HG03565 (cell line): ENCODE measurements at regions not wholly inside any gene's neighbourhood (a gene's known extent, or its start where the extent isn't known, plus 50 kb on each side); places are given as distances from the start of the nearest gene placed in this dataset.

Experiments
- ATAC-seq: cut with Tn5 transposase; IDR thresholded peaks from one replicate; pipeline ENCODE4 v1.9.1; 2021; ENCODE audit warnings: mild to moderate bottlenecking, moderate library complexity; ENCODE audit not compliant: unreplicated experiment

DNA sequence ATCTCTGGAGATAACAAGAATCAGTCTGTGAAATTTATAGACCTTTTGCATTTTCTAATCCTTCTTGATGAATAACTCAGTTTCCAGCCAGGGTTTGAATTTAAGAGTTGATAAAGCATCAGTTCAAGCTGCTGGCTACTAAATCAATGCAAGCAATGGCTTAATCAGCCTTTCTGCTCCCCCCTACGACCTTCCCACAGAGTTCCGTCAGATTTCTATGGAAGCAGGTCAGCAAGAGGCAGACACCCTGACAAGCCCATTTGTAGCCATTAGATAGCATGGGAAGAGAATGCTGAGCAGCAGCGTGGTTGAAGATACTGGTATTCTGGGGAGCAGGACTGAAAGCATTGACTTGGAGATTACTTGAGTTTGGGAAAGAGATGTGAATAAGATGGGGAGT lies 868.1 kb downstream of the KCNJ2 start:
- ATAC-seq: no peak

DNA sequence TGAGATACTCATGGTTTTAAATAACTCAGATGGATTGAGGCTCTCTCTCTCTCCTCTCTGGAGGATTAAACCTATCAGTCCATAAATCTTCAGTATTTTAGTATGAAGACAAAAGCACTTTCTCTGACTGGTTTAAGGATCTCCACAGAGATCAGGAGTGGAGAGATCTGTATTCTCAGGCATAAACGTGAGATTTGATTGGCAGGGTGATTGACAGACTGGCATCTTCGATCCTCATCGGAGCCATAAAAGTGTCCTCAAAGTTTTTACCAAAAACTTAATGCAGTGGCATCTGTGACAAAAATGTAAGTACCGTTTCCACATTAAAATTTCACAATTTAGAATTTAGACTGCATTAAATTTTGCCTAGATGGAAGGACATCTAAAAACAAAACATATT lies 870.1 kb downstream of the KCNJ2 start:
- ATAC-seq: no peak

DNA sequence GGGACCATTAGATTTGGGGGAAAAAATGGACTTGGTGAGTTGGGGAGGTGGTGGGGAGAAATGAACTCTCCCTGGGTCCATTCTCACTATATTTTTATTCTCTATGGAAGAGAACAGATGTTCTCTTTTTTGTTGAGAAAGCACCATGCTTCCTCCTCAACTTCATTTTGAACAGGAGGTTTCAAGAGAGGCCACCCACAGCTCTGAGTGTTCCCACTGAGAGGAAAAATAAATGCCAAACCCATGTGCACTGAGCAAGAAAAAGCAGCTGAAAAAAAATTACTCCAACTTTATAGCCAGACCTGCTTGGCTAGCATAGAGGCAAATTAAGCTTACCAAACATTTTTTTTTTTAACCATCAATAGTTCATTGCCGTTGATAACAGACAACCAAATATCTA lies 883.6 kb downstream of the KCNJ2 start:
- no peak for ATAC-seq

DNA sequence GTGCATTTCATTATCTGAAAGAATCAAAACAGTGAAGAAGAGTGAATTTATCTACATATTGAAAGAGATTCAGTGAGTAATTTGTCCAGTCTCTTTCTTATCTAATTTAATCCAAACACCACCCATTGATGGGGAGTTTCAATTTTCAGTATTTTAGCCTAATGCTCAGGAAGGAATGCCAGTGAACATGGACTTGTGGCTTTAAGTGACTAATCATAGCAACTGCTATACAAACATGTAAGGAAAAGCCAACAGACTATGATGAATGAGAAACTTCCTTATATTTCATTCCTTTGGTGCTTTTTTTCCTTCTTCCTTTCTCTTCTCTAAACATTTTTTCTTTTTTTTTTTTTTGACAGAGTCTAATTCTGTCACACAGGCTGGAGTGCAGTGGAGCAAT lies 885.8 kb downstream of the KCNJ2 start:
- ATAC-seq: no peak

DNA sequence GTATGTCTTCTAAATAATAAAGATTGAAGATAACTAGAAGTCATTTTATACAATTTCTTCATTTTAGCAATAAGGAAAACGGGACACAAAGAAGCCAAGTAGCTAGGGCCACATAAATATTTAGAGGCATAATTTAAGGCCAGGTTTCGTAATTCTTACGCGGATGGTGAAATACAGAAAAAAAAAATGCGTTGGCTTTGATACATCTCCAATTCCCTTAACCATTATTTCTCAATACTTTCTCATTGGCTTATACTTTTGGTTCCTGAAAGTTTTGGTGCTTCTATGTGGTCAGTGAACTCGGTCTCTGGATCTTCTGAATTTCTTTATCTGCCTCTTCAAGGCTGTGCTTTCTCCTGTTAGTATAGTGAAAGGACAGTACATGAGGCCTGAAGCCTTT lies 888.1 kb downstream of the KCNJ2 start:
- ATAC-seq: no peak

DNA sequence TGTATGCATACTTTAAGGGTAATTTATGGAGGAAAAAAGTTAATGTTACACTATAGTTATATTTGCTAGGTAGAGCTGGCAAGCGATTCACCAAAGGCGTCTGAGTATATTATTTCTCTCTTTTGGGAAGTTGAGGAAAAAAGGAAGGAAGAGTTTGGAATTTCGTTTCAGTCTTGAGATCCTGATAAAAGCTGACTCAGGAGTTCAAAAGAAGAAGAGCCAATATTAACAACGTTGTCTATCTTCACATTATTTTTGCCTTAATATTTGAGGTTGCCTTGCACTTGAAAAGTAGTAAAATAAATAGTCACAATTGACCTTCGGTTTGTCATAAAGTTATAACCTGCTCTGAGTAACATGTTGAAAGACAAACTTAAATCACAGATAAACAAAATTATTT lies 888.6 kb downstream of the KCNJ2 start:
- ATAC-seq: no peak

DNA sequence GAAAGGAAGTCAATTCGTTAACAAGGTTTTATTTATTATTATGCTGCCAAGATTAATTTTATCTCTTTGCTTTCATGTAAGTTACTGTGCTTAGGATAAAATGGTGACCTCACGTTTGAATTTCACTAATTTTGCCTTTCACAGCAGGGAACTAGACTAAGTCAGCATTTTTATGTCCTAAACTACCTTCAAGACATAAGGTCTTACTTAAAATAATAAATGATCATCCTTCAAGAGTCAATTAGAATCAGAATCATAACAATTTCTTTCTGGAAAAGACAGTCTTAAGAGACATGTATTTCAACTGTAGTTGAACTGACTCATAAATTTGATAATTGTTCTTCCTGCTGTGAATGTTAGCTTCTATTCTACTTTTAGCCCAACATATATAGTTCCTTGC lies 893.8 kb downstream of the KCNJ2 start:
- no peak for ATAC-seq

DNA sequence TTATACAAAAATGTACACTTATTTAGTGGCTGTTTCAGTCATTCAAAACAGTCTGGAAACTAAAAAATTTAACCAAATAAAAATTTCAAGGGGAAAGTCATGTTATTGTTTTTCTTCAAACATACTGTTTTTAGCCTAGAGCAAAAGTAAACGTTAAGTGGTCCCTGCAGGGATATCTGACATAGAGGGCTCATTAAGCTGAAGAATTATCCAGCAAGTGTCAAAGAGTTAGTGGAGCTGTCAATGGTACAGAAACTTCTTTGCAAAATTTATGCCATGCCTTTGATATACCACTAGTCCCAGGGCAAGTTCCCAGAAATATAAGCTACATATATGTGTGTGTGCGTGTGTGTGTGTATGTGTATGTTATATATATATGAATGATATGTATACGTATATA lies 894.2 kb downstream of the KCNJ2 start:
- no peak for ATAC-seq

DNA sequence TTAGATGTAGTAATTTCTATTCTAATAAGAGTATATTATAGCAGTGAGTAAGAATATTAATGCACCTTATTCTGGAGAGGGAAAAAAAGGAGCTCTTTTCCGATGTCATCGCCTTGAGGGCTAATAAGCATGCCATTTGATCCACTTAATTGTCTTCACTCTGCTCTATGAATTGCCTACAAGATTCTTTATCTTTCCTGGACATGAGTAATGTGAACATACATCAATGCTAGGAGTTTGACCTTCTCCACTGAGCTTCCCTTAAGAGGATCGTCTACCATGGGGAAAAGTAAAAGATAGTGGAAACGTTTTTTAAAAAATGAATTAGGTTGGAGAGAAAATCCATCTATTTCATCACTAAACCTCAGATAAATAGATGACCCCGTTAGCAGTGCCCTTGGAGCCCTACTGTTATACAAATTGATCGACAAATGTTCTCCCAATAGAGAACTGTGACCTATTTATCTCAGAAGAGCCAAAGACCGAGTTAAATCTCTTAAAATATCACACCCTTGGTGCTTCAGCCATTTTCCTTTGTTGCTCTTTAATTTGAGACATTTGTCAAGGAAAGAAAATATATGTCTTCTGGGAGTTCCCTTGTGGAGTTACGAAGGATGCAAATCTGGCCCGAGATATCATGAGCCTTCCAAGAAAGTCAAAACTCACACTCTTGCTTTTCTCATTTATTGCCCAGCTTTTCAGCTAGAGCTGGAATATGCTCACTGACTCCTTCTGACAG lies 898.5 kb downstream of the KCNJ2 start:
- ATAC-seq: no peak

DNA sequence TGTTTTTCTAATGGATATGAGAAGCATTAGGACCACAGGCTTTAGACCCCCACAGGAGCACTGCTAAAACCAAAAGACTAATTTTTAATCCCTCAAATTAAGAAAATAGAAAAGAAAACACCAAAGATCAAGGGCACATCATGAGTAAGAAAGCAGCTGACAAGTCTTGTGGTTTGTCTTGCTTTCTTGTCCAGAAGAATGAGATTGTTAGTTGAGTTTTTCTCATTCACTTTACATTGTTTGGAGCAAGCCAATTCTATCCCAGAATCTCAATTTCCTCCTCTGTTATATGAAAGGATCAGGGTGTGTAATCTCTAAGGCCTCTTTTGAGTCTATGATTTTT lies 899.0 kb downstream of the KCNJ2 start:
- no peak for ATAC-seq

DNA sequence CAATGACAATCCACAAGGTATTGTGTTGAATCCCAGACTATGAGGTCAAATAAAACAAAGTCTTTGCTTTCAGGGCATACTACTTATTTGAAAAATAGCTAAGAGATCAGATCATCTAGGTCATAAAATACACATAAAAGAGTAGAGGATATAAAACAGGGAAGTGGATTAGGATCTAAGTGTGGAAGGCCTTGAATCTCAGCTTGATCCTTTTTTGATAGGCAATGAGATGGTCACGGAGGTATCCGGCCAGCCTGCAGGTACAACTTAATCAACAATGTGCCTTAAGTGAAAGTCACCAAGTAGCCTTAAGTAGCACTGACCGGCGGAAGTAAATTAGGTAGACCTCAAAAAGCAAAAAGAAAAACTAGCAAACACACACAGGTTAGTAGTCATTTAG lies 901.7 kb downstream of the KCNJ2 start:
- ATAC-seq: no peak

DNA sequence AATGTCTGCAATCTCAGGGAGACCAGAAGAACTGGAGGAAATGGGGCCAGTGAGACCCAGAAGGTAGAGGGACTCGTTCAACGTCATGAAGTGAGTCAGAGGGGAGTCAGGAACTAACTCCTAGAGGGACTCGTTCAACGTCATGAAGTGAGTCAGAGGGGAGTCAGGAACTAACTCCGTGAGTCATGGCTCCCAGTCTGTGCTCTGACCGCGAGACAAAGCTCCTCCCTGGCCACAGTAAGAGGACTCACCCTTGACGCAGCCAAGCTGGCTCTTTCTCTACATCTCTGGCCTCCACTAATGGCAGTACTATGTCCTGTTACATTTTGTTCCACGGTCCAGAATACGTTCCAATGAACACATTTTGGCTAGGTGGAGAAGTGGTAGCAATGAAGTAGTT lies 902.5 kb downstream of the KCNJ2 start:
- no peak for ATAC-seq

DNA sequence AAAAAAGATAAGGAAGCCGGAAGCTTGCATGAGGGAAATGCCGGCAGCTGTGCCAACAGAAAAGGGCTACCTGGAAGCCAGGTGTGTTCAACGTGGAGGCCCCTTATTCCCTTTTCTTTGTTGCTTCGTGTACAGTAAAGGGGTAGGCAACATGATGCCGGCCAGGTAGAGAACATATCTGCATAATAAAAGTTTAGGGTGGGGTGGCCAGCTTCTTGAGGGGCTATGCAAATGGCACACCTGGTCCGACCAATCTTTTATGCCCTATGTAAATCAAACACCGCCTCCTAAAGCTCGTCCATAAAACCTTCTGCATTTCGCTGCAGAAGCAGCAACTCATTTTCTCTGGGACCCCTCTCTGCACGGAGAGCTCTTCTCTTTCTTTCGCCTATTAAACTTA lies 911.6 kb downstream of the KCNJ2 start:
- ATAC-seq: no peak

DNA sequence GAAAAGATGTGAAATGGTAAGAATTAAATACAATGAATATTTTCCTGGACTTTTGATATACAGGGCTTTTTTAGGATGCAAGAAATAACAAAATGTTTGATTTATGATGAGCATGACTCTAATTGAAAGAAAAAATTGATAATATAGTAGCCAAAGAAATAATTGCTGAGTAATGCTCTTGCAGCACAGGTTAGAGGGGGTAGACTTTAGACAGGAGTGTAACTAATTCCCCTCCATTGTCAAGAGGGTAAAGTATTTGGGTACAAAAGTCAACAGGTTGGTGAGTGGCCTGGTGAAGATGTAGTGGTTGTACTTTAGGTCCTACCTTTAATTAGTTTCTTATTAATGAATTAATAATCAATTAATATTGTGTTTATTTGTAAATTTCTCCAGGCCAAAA lies 912.3 kb downstream of the KCNJ2 start:
- ATAC-seq: no peak

DNA sequence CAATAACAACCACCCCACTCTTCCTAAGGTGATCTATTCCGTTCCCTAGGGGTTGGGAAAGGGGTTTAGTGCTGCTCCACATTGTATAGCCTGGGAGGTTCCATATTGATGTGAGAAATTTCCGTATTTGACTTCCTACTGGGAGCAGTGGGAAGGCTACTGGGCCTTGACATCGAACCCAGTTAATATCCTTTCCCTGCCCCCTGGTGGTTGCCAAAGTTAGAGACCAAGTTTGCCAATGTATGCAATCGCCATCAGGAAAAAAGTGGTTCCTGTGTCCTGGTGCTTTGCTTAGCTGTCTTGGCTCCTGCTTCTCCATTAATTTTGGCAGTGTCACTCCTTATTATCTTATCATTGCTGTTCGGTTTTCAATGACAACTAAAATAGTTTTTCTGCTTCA lies 914.9 kb downstream of the KCNJ2 start:
- no peak for ATAC-seq

DNA sequence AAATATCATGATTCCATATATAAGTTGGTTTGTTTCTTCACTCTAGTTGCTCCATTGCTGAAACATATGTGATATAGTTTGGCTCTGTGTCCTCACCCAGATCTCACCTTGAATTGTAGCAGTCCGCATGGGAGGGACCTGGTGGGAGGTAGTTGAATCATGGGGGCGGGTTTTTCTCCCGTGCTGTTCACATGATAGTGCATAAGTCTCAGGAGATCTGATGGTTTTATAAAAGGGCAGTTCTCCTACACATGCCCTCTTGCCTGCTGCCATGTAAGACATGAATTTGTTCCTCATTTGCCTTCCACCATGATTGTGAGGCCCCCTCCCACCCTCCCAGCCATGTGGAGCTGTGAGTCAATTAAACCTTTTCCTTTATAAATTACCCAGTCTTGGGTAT lies 915.5 kb downstream of the KCNJ2 start:
- no peak for ATAC-seq

DNA sequence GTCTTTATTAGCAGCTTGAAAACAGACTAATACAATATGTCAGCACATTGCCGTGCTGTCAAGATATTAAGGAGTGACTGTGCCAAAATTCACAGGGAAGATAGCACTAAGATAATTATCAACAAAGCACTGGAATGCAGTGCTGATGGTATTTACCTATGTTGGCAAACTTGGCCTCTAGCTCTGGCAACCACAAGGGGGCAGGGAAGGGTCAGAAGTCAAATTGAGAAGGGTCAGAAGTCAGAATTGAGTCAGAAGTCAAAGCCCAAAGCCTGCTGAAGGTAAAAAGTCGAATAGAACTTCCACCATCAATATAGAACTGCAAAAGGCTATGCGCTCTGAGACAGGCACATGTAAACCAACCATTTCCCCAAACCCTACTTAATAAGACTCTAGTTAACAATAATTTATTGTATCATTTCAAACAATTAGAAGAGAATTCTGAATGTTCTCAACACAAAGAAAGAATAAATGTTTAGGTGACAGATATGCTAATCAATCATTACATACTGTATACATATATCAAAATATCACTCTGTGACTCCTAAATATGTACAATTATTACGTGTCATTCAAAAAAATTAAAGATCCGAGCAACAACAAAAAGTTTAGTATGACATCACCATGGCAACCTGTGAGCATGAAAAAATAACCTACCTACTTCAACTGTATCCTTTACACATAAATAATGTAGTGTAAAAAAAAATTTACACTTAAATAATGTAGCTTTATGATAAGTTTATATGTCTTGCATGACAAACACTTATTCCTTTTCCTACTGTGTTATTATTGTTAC lies 916.1 kb downstream of the KCNJ2 start:
- ATAC-seq: no peak

DNA sequence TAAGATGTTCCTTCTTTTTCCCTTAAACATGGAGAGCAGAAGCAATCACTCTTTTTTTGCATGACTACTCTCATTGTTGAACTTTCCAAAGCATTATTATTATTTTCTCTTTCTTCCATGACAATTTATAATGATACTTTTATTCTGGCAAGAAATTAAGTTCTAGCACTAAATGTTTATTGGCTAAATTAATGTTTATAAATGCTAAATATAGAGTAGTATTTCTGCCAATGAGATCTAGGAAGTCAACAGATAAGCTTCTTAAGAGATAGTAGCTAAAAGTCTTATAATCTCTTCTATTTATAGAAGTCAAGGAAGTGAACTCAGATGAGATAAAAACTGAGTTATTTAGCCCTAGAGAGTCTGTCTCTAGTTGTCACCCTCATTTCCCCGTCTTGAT lies 920.1 kb downstream of the KCNJ2 start:
- ATAC-seq: no peak

DNA sequence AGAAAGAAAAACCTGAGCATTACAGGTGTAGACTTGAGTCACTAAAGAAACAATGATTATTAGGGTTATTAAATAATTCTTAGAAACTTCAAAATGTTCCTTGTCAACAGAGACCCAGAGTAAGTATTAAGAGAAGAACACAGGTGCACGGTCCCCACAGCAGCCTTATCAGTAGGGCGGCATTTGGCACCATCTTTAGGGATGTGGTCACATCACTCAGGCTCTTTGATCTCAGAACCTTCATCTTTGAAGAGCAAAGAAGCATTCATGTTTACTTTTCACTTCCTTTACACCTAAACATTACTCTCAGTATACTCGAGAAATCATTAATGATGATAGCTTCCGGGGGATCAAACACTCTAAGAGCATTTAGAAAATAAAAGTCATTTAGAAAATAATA lies 928.7 kb downstream of the KCNJ2 start:
- no peak for ATAC-seq

DNA sequence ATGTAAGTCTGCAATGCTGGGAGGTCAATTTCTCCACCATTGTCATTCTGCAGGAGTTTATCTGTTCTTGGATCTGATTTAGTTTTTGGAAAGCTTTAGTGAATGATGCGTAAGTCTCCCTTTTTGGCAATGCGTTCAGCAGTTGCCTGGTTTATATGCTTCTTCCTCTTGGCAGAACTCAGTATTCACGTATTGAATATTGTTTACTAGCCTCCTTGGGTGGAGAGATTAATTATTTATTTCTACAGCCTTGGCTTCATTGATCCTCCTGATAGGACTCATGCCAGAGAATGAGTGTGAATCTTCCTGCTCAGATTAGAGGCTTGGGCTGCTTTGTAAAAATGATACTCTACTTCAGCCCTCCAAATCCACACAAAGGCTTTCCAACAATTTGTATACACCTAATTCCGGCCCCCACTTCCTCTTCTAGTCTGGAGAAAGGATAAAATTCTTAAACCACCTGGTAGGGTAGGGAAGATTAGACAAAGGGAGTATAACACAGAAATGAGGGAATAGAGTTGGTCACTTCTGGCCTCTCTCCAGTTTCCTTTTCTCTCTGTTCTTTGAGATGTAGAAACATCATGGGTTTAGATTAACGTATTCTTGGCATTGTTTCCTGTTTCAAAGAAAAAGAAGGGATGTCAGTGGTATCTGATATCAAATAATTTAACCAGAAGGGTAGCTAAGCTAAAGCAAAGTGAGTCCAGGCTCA lies 929.8 kb downstream of the KCNJ2 start:
- ATAC-seq: no peak

DNA sequence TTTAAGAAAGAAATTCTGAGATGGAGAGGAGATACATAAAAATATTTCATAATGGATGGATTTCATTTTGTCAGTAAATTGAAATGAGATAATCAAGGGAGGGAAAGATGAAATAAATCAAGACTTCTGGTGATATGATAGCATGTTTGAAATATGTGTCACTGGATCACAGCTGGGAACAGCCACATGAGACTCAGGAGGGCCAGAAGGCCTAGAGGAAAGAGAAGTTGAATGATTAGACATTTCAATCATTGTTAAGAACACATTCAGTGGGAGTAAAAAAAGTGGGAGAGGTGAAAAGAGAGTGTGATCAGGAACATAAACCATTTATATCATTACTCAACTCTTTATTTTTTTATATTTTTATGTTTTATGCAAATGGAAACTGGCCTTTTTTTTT lies 933.4 kb downstream of the KCNJ2 start:
- ATAC-seq: no peak

DNA sequence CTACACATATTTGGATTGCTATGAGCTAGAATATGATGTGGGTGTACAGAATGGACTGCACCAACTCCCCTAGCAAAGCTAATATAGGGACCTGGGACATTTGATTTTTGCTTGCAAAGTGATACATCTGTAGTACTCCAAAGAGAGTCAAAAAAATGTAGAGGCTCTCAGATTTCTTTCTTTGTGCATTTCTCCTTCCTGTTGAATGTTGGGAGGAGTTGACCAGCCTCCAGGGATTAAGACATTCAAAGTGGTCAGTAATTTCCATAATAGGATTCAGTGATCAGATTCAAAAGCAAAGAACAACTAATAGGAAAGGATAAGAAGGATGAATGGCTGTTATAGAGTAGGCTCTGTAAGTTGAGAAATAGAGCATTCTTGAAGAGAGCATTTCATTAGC lies 934.9 kb downstream of the KCNJ2 start:
- no peak for ATAC-seq
